Keratinocyte (primary cell): ENCODE measurements at regions not wholly inside any gene's neighbourhood (a gene's known extent, or its start where the extent isn't known, plus 50 kb on each side); places are given as distances from the start of the nearest gene placed in this dataset.

ENCODE experiments used
- EZH2 ChIP-seq: IDR thresholded peaks from one replicate; pipeline ENCODE4 v1.6.1; 2012; ENCODE audit warnings: inconsistent platforms, mild to moderate bottlenecking, low read length, moderate library complexity
- TF ChIP-seq, protein P1 (sequence below), 3 experiments: IDR thresholded peaks in 1 of 3; conservative IDR thresholded peaks in 1 of 3; optimal IDR thresholded peaks in 1 of 3; 2 replicates in 2 of 3; 3 replicates in 1 of 3; pipeline versions ENCODE3 to v1.5.1; 2011; ENCODE audit warnings: low read length in 3 of 3, mild to moderate bottlenecking in 3 of 3, moderate library complexity in 2 of 3, control low read depth in 1 of 3, inconsistent platforms in 1 of 3; ENCODE audit not compliant: insufficient read depth in 2 of 3; ENCODE audit errors: extremely low read depth in 1 of 3

DNA sequence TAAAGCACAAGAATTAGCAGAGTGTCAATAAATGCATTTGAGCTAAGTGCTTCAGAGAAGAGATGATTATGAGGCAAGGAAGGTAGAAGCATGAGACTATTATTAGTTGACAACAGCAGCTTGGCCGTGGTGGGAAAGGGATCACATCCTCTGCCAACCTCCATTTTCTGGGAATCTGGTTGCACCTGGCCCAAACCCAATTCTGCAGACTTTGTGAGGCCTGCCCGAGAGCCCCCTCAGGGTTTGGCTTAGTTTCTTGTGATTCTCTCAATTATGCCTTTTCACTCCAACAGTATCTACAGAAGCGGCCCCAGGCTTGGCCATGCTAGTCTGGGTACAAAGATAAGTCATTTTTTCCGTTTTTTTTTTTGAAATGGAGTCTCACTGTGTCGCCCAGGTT, 111.0 kb upstream of the B3GAT2 start:
- TF ChIP-seq, protein P1, sequence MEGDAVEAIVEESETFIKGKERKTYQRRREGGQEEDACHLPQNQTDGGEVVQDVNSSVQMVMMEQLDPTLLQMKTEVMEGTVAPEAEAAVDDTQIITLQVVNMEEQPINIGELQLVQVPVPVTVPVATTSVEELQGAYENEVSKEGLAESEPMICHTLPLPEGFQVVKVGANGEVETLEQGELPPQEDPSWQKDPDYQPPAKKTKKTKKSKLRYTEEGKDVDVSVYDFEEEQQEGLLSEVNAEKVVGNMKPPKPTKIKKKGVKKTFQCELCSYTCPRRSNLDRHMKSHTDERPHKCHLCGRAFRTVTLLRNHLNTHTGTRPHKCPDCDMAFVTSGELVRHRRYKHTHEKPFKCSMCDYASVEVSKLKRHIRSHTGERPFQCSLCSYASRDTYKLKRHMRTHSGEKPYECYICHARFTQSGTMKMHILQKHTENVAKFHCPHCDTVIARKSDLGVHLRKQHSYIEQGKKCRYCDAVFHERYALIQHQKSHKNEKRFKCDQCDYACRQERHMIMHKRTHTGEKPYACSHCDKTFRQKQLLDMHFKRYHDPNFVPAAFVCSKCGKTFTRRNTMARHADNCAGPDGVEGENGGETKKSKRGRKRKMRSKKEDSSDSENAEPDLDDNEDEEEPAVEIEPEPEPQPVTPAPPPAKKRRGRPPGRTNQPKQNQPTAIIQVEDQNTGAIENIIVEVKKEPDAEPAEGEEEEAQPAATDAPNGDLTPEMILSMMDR (optimal IDR thresholded peaks at IDR 0.05 in 1 of 3, IDR thresholded peaks at IDR 0.05 in 1 of 3, conservative IDR thresholded peaks at IDR 0.05 in 1 of 3; ENCODE audit: extremely low read depth in 1 of 3, insufficient read depth in 2 of 3, low read length in 3 of 3) = no peak
- TF ChIP-seq EZH2 = no peak
